ENCODE measurements at regions not wholly inside any gene's neighbourhood (a gene's known extent, or its start where the extent isn't known, plus 50 kb on each side); places are given as distances from the start of the nearest gene placed in this dataset.

- Histone ChIP-seq H4K20me1 (ENCODE audit: control insufficient read depth, insufficient read depth) (no peaks in the 10 kb centered on the region), H3K27ac (ENCODE audit: control insufficient read depth, insufficient read depth) (no peak overlapping the region), H2AFZ (ENCODE audit: control insufficient read depth, low read depth, low read length) (no peak overlapping the region), H3K36me3 (ENCODE audit: control insufficient read depth in 2 of 2, insufficient read depth in 2 of 2, low read length in 1 of 2) (no peaks in the 10 kb centered on the region), H3K27me3 (replicated peaks in 1 of 2; ENCODE audit: control insufficient read depth in 2 of 2, insufficient read depth in 2 of 2, low read length in 1 of 2) (no peaks in the 10 kb centered on the region), H3K4me3 (no peak overlapping the region), H3K9me3 (replicated peaks; ENCODE audit: control insufficient read depth, insufficient read depth, low read length) (no peaks in the 10 kb centered on the region), H3K9ac (ENCODE audit: control insufficient read depth, insufficient read depth, low read length) (no peak overlapping the region), H3K4me1 (ENCODE audit: control insufficient read depth, insufficient read depth, low read length) (no peaks in the 10 kb centered on the region), H3K4me2 (ENCODE audit: control insufficient read depth, insufficient read depth) (no peak overlapping the region), H3K79me2 (ENCODE audit: control insufficient read depth, insufficient read depth, low read length) (no peaks in the 10 kb centered on the region)
- intact Hi-C loops (cut with micrococcal nuclease; ENCODE audit: unreplicated experiment) (no loop called here), in situ Hi-C loops (cut with MboI) (no loop called here)
- DNase-seq (ENCODE audit: low read depth, low spot score) = no peak
- ATAC-seq = no peak
- no peak for FAIRE-seq
- RAD21 ChIA-PET (ENCODE audit: unreplicated experiment) = no interaction called here
- CTCF ChIA-PET = no interaction called here
- BruUV-seq (replicated peaks) = no TSS peak
- POLR2A ChIA-PET = no interaction called here
- SMC1A ChIA-PET (ENCODE audit: uncharacterized antibody, unreplicated experiment) = no interaction called here
- no peak for TF ChIP-seq CREB1 (IDR thresholded peaks at IDR 0.05; ENCODE audit: low read depth)
- TF ChIP-seq CBX3 (IDR thresholded peaks at IDR 0.05; ENCODE audit: borderline replicate concordance, low read depth) = no peak
- no peak for TF ChIP-seq E2F4 (IDR thresholded peaks at IDR 0.05; ENCODE audit: low read depth, low read length)
- TF ChIP-seq KDM1A (IDR thresholded peaks at IDR 0.05; ENCODE audit: borderline replicate concordance) = no peak
- no peak for TF ChIP-seq REST (IDR thresholded peaks at IDR 0.05; ENCODE audit: low read depth, low read length)
- TF ChIP-seq ZNF217 (IDR thresholded peaks at IDR 0.05) = no peak
- TF ChIP-seq DPF2 (IDR thresholded peaks at IDR 0.05) = no peak
- no peak for TF ChIP-seq TCF3 (IDR thresholded peaks at IDR 0.05; ENCODE audit: borderline replicate concordance, insufficient read depth, low read depth, low read length)
Measured at GRCh38 chr2:225309516-225309915, 90.0 kb upstream of the NYAP2 start.
